ENCODE measurements at regions not wholly inside any gene's neighbourhood (a gene's known extent, or its start where the extent isn't known, plus 50 kb on each side); places are given as distances from the start of the nearest gene placed in this dataset.

GRCh38 chr19:30209617-30210600 is 162.3 kb upstream of the ZNF536 start:
- no peak for DNase-seq (ENCODE audit: low read depth in 2 of 2)

DNA sequence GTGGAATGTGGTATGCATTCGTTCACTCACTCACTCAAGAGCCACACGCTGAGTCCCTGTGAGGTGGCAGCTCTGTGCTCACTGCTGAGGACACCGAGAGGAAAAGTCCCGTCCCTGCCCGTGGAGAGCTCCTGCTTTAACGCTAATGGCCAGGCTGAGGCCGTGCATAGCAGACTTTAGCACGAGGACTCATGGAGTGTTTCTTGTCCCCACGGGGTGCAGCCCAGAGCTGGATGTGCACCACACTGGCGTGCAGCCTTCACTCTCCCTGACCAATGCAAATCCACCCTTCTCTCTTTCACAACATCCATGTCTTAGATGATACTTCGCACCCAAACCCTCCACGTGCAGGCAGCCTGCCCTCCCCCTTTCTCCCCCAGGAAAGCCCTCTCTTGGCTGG is 159.6 kb upstream of the ZNF536 start:
- no peak for DNase-seq (ENCODE audit: low read depth in 2 of 2)

DNA sequence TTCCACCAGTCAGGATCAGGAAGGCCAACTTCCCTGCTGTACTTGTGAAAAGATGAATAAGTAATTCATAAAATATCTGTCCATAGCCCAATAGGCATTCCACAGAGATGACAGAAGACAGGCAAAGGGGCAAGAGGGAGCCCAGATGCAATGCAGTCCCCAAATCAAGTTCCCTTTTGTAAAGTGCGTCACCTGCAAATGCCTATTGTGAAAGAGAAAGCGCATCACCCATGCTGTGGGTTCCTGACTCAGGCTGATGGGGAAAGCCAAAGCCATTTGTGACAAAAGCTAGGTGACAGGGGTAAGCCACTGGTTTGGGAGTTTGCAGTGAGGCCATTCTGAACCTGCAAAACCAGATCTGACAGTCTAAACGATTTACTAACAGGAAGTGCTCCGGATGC is 157.5 kb upstream of the ZNF536 start:
- DNase-seq (ENCODE audit: low read depth in 2 of 2), result no peak

DNA sequence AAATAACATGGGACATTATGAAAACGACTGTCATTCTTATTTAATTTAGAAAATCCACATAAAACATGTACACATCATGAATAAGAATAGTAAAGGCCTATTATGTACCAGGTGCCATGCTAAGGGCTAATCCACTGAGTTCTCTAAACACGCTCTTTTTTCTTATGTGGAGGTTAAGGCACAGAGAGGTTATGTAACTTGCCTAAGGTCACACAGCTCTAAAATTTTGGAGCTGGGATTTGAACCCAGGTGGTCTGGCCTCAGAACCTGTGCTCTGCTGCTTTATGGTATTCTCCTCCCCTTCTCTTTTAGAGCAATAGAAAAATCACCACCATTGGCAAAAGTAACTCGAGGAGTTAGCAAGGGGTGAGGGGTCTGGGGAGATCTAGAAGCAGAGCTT is 156.9 kb upstream of the ZNF536 start:
- DNase-seq (ENCODE audit: low read depth in 2 of 2), result no peak

GRCh38 chr19:30216453-30216852 is 155.7 kb upstream of the ZNF536 start:
- no peak for DNase-seq (ENCODE audit: low read depth in 2 of 2)

DNA sequence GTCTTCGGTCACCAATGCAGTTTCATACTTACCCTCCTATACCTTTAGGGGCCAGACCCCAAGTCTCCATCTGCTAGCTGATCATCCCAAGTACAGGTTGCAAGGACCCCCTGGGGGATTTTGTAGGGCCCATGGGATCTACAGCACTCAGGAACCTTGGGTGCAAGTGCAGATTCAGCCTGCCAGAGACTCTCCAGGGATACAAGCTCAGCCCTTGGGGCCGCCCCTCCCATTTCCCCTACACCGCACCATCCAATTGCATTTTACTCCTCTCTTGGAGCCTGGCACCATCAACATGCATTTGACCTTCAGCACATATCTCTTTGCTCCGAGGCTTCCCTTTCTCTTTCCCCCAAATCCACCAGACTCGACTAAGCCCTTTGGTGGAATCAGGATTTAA is 154.7 kb upstream of the ZNF536 start:
- DNase-seq (ENCODE audit: low read depth in 2 of 2), result no peak

DNA sequence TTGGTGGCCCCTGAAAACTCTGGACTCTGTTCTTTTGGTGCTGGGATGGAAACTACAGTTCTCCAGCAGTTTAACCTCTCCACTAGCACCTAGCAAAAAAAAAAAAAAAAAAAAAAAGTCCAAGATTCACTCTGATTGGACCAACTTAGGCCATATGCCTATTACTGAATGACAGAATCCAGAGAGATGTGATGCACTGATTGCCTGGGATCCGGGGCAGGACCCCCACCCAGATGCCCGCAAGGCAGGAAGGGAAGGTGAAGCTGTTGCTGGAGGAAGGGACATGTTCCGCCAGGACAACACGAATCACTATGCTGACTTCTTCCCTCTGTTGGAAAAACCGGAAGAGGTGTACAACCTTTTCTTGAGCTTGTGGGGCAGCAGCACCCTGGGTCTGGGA is 152.5 kb upstream of the ZNF536 start:
- DNase-seq (ENCODE audit: low read depth in 2 of 2), result no peak

DNA sequence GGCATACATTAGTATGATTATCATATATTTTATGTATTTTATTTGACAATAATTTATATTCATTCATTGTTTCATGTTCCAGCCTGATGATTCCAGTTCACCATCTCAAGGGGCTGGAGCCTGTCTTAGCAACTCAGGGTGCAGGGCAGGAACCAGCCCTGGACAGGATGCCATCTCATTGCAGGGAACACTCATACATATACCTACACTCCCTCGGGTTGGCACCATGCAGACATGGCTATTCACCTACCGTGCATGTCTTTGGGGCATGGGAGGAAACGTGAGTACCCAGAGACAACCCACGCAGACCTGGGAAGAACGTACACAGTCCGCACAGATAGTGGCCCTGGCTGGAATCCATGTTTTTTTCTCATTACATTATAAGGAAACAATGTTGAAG is 151.0 kb upstream of the ZNF536 start:
- DNase-seq (ENCODE audit: low read depth in 2 of 2), result no peak

GRCh38 chr19:30222428-30222873 is 149.7 kb upstream of the ZNF536 start:
- no peak for DNase-seq (ENCODE audit: low read depth in 2 of 2)

DNA sequence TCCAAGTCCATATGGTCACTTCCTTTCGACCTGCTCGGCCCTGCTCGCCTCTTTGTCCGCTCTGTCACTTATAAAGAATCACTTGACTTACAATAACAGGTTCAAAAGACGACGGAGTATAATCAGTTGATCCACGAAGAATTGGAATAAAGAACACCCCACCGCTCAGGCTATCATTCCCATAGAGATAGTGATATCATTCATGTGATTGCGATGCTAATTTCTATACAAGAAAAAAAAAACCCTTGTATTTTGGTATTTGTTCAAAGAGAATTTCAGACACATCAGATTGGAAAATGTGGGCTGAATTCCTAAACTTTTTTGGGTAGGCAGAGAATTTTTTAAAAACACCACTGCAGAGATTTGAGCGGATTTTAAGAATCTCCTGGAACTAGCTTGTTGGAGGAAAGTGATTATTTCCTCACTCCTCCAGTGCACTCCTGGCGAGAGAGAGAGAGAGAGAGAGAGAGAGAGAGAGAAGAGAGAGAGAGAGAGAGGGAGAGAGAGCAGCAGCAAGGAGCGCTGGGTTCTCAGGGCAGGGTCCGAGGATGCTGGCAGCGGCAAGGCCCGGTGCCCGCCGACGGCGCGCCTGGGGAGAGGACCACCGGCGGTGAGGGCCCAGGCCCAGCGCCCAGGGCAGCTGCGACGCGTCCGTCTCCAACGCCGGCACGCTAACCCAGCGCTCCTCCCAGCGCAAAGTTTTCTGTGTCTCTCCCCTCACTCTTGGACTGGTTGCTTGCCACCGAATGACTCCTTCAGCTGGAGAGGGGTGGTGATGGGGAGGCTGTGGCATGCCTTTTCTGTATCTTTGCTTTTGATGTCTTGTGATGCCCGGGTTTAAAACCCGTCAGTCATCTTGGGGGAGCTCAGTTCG is 149.0 kb upstream of the ZNF536 start:
- no peak for DNase-seq (ENCODE audit: low read depth in 2 of 2)

- no peak for DNase-seq (ENCODE audit: low read depth in 2 of 2)
Observed at GRCh38 chr19:30223866-30224688, 148.1 kb upstream of the ZNF536 start.

- DNase-seq (ENCODE audit: low read depth in 2 of 2), result no peak
Observed at GRCh38 chr19:30224689-30225606, 147.2 kb upstream of the ZNF536 start.

- DNase-seq (ENCODE audit: low read depth in 2 of 2), result no peak
Observed at GRCh38 chr19:30225676-30226463, 146.3 kb upstream of the ZNF536 start.

DNA sequence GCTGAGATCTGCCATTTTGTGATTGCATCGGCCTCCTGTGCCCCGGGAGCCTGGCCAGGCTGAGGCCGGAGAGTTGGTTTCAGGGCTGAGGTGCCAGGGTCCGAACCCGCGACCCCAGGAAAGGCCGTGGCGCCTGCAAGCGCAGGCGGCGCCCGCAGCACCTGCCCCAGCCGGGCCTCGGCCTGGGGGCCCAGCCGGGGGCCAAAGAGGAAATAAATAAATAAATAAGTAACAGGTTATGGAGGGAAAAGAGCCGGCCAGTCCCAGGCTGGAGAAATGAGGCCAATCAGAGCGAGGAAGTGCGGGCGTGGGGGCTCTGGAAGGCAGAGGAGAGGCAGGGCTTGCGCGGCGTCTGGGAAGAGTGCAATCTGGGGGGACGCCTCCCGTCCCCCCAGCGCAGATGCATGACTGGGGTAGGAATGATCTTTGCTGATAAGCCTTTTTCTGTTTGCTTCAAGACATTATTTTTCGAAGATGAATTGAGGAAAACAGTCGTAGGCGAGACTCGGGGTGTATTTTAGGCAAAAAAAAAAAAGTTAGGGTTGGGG is 145.6 kb upstream of the ZNF536 start:
- no peak for DNase-seq (ENCODE audit: low read depth in 2 of 2)

DNA sequence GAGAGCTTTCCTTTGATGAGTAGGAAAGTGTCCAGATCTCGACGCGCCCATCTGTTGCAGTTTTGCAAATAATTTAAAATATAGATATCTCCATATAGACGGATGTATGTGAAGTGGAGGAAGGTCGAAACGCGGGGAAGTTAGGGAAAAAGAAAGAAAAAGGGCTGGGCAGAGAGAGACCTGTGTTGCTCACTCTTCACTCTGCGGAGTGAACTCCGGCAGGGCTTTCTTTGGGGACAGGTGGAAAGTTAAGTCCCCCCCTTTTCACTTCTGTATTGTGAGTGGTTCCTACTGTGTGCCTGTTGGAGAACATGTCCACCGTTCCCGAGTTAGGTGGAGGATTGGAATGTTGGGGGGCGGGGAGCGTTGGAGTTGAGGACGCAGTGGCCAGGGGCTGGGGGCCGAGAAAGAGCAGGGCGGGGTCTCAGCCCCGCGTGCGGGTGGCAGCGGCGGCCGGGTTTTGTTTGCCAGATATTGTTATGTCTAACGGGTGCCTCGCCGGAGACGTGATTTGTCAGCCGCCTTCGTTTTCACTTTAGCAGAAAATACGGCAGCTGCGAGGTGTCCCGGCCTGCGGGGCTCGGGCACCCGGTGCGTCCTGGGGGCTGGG is 145.1 kb upstream of the ZNF536 start:
- DNase-seq (ENCODE audit: low read depth in 2 of 2), result peak in 1 of 2 donors; percentile 3

DNA sequence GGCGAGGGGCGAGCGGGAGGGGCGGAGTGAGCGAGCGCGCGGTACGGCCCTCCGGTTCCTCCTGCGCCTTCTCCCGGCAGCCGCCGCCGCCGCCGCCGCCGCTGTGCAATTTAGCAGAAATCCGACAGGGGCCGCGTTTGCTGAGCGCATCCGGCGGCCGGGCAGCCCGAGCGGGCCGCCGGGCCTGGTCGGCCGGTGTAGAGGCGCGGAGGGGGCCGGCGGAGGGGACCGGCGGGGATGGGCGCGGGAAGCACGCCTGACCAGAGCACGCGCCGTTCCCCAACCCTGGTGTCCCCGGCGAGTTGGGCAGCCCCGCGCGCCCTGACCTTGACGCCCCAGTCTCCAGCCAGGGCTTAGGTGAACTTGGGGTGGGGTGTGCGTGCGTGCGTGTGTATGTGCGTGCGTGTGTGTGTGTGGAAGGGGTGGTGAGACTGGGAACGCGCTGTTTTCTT is 144.5 kb upstream of the ZNF536 start:
- DNase-seq (ENCODE audit: low read depth in 2 of 2), result peak; percentile 5 to 62

DNA sequence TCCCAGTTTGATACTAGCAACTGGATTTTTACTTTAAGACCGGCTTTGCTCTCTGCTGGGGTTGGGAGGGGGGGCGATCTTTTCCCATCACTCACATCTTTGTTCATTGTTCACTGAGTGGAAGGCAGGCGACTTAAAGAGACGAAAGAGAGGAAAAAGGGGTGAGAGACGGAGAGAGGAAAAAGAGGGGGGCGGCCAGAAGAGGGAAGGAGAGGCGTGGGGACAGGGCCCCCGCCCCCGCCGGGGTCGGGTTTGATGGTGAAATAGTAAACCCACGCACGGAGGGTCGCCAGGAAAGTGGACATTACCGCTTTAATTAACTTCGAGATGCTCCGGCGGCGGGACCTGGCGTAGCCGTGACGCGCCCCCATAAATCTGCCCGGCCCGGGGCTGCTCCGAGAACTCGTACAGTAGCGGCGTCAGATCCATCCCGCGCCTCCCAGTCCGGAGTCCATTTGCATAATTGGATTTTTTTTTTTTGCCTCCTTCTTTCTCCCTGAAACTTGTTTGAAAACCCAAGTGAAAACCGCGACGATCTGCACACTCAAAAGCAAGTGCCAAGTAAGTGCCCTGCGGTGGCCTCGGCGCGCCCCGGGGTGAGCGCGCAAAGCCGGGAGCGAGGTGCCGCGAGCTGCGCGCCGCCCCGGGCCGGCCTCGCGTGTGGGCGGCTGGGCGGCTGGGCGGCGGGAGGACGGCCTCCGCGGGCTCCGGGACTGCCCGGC is 143.9 kb upstream of the ZNF536 start:
- DNase-seq (ENCODE audit: low read depth in 2 of 2), result no peak

All from dermis microvascular lymphatic vessel endothelial cell (primary cell).